GM12878 (cell line): ENCODE measurements at regions not wholly inside any gene's neighbourhood (a gene's known extent, or its start where the extent isn't known, plus 50 kb on each side); places are given as distances from the start of the nearest gene placed in this dataset.

ENCODE experiments used
- ATAC-seq: fragments of 200-7000 bp; cut with Tn5 transposase; 3 replicates; pipeline ENCODE4 v1.9.1; 2020; ENCODE audit warnings: mild to moderate bottlenecking, moderate library complexity
- BruUV-seq: library from RNA; stranded (reverse); fragments of 400-500 nt; replicated peaks from 2 replicates; lab custom pipeline; 2021; lab: Mats Ljungman, UMichigan
- CTCF ChIA-PET: fragments of 300-600 bp; sonication (Branson Sonifier 250); formaldehyde crosslinking; extraction: SDS; loops from one replicate; lab custom pipeline; 2021; ENCODE audit warnings: inconsistent platforms; lab: Yijun Ruan, JAX
- POLR2A ChIA-PET: fragments of 350-600 bp; formaldehyde crosslinking; extraction: SDS; loops from one replicate; lab custom pipeline; 2021; ENCODE audit warnings: inconsistent platforms; lab: Charles Lee
- RAD21 ChIA-PET: fragments of 300-600 bp; sonication (Branson Sonifier 250); formaldehyde crosslinking; loops from one replicate; lab custom pipeline; 2023; ENCODE audit warnings: antibody characterized with exemption; ENCODE audit not compliant: unreplicated experiment; lab: Charles Lee
- SMC1A ChIA-PET: fragments of 300-600 bp; sonication (Branson Sonifier 250); formaldehyde crosslinking; loops from one replicate; lab custom pipeline; 2023; ENCODE audit not compliant: unreplicated experiment, uncharacterized antibody; lab: Charles Lee
- DNase-seq: peaks from one replicate; pipeline ENCODE4 v3.0.0-alpha.2; 2011; ENCODE audit warnings: low read depth, low spot score
- FAIRE-seq: peaks from 3 replicates; lab custom pipeline; 2011; peaks lifted over from hg19 to GRCh38; lab: Jason Lieb, UNC
- H2AFZ ChIP-seq: 2 replicates; pipeline ENCODE4 v1.6.0; 2011; ENCODE audit warnings: low read depth, low read length, control low read depth; ENCODE audit not compliant: control insufficient read depth
- H3K27ac ChIP-seq: 2 replicates; pipeline ENCODE4 v1.5.1; 2011; ENCODE audit warnings: control low read depth; ENCODE audit not compliant: control insufficient read depth, insufficient read depth
- H3K27me3 ChIP-seq, 2 experiments: replicated peaks in 1 of 2; 2 replicates each; pipeline versions ENCODE4 v1.6.0 to v1.6.1; 2011; ENCODE audit warnings: low read length in 1 of 2; ENCODE audit not compliant: control insufficient read depth in 2 of 2, insufficient read depth in 2 of 2
- H3K36me3 ChIP-seq, 2 experiments: 2 replicates each; pipeline ENCODE4 v1.5.1; 2011; ENCODE audit warnings: low read length in 1 of 2; ENCODE audit not compliant: control insufficient read depth in 2 of 2, insufficient read depth in 2 of 2
- H3K4me1 ChIP-seq: 2 replicates; pipeline ENCODE4 v1.6.1; 2011; ENCODE audit warnings: mild to moderate bottlenecking, low read length, moderate library complexity, mixed read lengths; ENCODE audit not compliant: control insufficient read depth, insufficient read depth
- H3K4me2 ChIP-seq: 2 replicates; pipeline ENCODE4 v1.6.0; 2011; ENCODE audit warnings: control low read depth; ENCODE audit not compliant: control insufficient read depth, insufficient read depth
- H3K4me3 ChIP-seq: fragments of 200-600 bp; sonication (generic); 2 replicates; pipeline ENCODE4 v1.5.1; 2016
- H3K79me2 ChIP-seq: 2 replicates; pipeline ENCODE4 v1.6.0; 2011; ENCODE audit warnings: low read length; ENCODE audit not compliant: control insufficient read depth, insufficient read depth
- H3K9ac ChIP-seq: 2 replicates; pipeline ENCODE4 v1.8.0; 2011; ENCODE audit warnings: low read length, control low read depth, mixed read lengths; ENCODE audit not compliant: control insufficient read depth, insufficient read depth
- H3K9me3 ChIP-seq: replicated peaks from 3 replicates; pipeline ENCODE4 v1.5.1; 2011; ENCODE audit warnings: mild to moderate bottlenecking, low read length; ENCODE audit not compliant: control insufficient read depth, insufficient read depth
- H4K20me1 ChIP-seq: 2 replicates; pipeline ENCODE4 v1.6.0; 2011; ENCODE audit not compliant: control insufficient read depth, insufficient read depth
- ASH2L ChIP-seq: fragments of 300-600, 200-600 bp; sonication (generic); IDR thresholded peaks from 2 replicates; pipeline ENCODE4 v1.6.1; 2017; ENCODE audit warnings: low read depth, mild to moderate bottlenecking, borderline replicate concordance
- GATAD2B ChIP-seq: fragments of 450-650 bp; conservative IDR thresholded peaks from 2 replicates; pipeline ENCODE4 v1.6.1; 2017; ENCODE audit warnings: low read depth, mild to moderate bottlenecking, moderate library complexity
- KAT2A ChIP-seq: conservative IDR thresholded peaks from 2 replicates; pipeline ENCODE4 v1.6.1; 2011; ENCODE audit warnings: low read depth, low read length; ENCODE audit not compliant: control insufficient read depth
- MXI1 ChIP-seq: fragments of 150-350 bp; IDR thresholded peaks from 2 replicates; pipeline ENCODE4 v1.6.1; 2011; ENCODE audit warnings: low read depth, mild to moderate bottlenecking, inconsistent platforms, low read length, improper control_type of control experiment
- PAX8 ChIP-seq: fragments of 450-650 bp; IDR thresholded peaks from 2 replicates; pipeline ENCODE4 v1.6.1; 2017; ENCODE audit warnings: mild to moderate bottlenecking, moderate library complexity
- SIN3A ChIP-seq: IDR thresholded peaks from 2 replicates; pipeline ENCODE4 v1.6.1; 2012; ENCODE audit warnings: low read depth, low read length, improper control_type of control experiment
- STAT3 ChIP-seq: IDR thresholded peaks from 2 replicates; pipeline ENCODE4 v1.6.1; 2011; ENCODE audit warnings: low read depth, low read length, improper control_type of control experiment
- TARDBP ChIP-seq: IDR thresholded peaks from 2 replicates; pipeline ENCODE4 v1.6.1; 2016; ENCODE audit warnings: borderline replicate concordance
- WGBS: methylation state at CpG from one replicate; pipeline ENCODE4 v1.1.6; 2016; ENCODE audit warnings: low lambda C conversion rate; ENCODE audit not compliant: insufficient replicate concordance, insufficient coverage; ENCODE audit errors: missing lambda C conversion rate; 5-methylcytosine and 5-hydroxymethylcytosine counted together
- in situ Hi-C: fragments of 300-500 bp; cut with MboI; formaldehyde crosslinking; loops from 9 replicates; pipeline ENCODE4 v1.14.3; 2018; ENCODE audit warnings: mixed read lengths
- intact Hi-C: fragments of 100-400 bp; cut with micrococcal nuclease; formaldehyde crosslinking; loops from one replicate; pipeline ENCODE4 v1.14.2; 2022; ENCODE audit not compliant: unreplicated experiment
- TF ChIP-seq, protein P1 (sequence below): fragments of 450-650 bp; IDR thresholded peaks from 2 replicates; pipeline ENCODE4 v1.6.1; 2017; ENCODE audit warnings: mild to moderate bottlenecking, moderate library complexity

- H3K36me3 ChIP-seq, result no peaks in the 10 kb centered on the region
- no peaks in the 10 kb centered on the region for H3K79me2 ChIP-seq
- ChIA-PET RAD21 (no interaction called here), SMC1A (interaction anchor here (1.6 kb wide), 1 partner anchor 261 kb away, joined by 3 read pairs; no protein-coding TSS in a partner anchor), POLR2A (no interaction called here), CTCF (interaction anchor here (0.6 to 1.6 kb wide), 5 partner anchors 20 to 710 kb away, joined by 3 to 4 read pairs (median 3); no protein-coding TSS in a partner anchor)
- no peaks in the 10 kb centered on the region; a peak in 2 of 4 replicates for H3K27me3 ChIP-seq
- H4K20me1 ChIP-seq, result no peaks in the 10 kb centered on the region
- FAIRE-seq (no peak), DNase-seq (no peak), ATAC-seq (no peak)
- H3K9me3 ChIP-seq, result no peaks in the 10 kb centered on the region
- intact Hi-C loops, result loop anchor here (5.0 kb wide), 1 partner anchor 528 kb away; no protein-coding TSS in a partner anchor
- H3K9ac ChIP-seq, result no peak overlapping the region
- no TSS peak for BruUV-seq
- TF ChIP-seq, protein P1, sequence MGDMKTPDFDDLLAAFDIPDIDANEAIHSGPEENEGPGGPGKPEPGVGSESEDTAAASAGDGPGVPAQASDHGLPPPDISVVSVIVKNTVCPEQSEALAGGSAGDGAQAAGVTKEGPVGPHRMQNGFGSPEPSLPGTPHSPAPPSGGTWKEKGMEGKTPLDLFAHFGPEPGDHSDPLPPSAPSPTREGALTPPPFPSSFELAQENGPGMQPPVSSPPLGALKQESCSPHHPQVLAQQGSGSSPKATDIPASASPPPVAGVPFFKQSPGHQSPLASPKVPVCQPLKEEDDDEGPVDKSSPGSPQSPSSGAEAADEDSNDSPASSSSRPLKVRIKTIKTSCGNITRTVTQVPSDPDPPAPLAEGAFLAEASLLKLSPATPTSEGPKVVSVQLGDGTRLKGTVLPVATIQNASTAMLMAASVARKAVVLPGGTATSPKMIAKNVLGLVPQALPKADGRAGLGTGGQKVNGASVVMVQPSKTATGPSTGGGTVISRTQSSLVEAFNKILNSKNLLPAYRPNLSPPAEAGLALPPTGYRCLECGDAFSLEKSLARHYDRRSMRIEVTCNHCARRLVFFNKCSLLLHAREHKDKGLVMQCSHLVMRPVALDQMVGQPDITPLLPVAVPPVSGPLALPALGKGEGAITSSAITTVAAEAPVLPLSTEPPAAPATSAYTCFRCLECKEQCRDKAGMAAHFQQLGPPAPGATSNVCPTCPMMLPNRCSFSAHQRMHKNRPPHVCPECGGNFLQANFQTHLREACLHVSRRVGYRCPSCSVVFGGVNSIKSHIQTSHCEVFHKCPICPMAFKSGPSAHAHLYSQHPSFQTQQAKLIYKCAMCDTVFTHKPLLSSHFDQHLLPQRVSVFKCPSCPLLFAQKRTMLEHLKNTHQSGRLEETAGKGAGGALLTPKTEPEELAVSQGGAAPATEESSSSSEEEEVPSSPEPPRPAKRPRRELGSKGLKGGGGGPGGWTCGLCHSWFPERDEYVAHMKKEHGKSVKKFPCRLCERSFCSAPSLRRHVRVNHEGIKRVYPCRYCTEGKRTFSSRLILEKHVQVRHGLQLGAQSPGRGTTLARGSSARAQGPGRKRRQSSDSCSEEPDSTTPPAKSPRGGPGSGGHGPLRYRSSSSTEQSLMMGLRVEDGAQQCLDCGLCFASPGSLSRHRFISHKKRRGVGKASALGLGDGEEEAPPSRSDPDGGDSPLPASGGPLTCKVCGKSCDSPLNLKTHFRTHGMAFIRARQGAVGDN, result no peak
- no peak for TF ChIP-seq STAT3
- TF ChIP-seq KAT2A, result no peak
- no peak for TF ChIP-seq GATAD2B
- no peak for TF ChIP-seq MXI1
- no peak for TF ChIP-seq ASH2L
- TF ChIP-seq PAX8, result no peak
- TF ChIP-seq SIN3A, result no peak
- no peak for TF ChIP-seq TARDBP
- H3K4me2 ChIP-seq, result 0 out of 2 replicates have a peak overlapping the region, but pooled peaks have one; percentile 2
- H3K27ac ChIP-seq, result no peak overlapping the region
- H3K4me3 ChIP-seq, result no peak overlapping the region
- in situ Hi-C loops, result loop anchor here (10.0 kb wide), 1 partner anchor 706 kb away; no protein-coding TSS in a partner anchor
- 85% methylated on average over 8 of the region's 8 CpGs for WGBS
- H3K4me1 ChIP-seq, result no peaks in the 10 kb centered on the region
- H2AFZ ChIP-seq, result no peak overlapping the region
These were observed 386.9 kb downstream of the FIGN start for GRCh38 chr2:163348857-163349380.
